GM12878 (cell line): ENCODE measurements at regions not wholly inside any gene's neighbourhood (a gene's known extent, or its start where the extent isn't known, plus 50 kb on each side); places are given as distances from the start of the nearest gene placed in this dataset.

Experiments used
- SREBF1 ChIP-seq: IDR thresholded peaks from 2 replicates; pipeline ENCODE4 v1.6.1; 2012; ENCODE audit warnings: mild to moderate bottlenecking, low read length
- TF ChIP-seq, protein P1 (sequence below): IDR thresholded peaks from 2 replicates; pipeline ENCODE4 v1.6.1; 2011; ENCODE audit warnings: borderline replicate concordance, low read depth, mild to moderate bottlenecking, moderate library complexity, low read length; ENCODE audit not compliant: insufficient read depth, poor library complexity, severe bottlenecking
- TF ChIP-seq, protein P2 (sequence below): IDR thresholded peaks from 2 replicates; pipeline ENCODE4 v1.6.1; 2011; ENCODE audit warnings: low read depth, low read length, improper control_type of control experiment, borderline replicate concordance
- TF ChIP-seq, protein P3 (sequence below): IDR thresholded peaks from 2 replicates; pipeline ENCODE4 v1.6.1; 2012; ENCODE audit warnings: mild to moderate bottlenecking, low read depth, low read length

DNA sequence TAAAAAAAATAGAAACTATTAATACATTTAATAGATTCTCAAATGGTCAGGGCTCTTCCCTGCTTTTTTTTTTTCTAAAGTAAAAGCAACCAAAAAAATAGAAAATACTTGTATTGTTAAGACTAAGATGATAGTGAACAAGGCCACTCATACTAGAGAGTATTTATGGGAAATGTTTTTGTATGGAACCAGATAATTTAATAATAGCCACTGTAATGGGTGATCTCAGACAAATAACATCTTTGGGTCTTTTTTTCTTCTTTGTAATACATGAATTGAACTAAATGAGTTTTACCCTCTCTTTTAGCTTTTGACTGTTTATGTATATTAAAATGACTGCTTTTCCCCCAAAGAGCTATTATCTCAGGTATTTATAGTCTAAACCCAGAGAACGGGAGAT, 92.1 kb upstream of the ELOVL6 start:
- TF ChIP-seq, protein P1, sequence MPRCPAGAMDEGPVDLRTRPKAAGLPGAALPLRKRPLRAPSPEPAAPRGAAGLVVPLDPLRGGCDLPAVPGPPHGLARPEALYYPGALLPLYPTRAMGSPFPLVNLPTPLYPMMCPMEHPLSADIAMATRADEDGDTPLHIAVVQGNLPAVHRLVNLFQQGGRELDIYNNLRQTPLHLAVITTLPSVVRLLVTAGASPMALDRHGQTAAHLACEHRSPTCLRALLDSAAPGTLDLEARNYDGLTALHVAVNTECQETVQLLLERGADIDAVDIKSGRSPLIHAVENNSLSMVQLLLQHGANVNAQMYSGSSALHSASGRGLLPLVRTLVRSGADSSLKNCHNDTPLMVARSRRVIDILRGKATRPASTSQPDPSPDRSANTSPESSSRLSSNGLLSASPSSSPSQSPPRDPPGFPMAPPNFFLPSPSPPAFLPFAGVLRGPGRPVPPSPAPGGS, result no peak
- TF ChIP-seq, protein P2, sequence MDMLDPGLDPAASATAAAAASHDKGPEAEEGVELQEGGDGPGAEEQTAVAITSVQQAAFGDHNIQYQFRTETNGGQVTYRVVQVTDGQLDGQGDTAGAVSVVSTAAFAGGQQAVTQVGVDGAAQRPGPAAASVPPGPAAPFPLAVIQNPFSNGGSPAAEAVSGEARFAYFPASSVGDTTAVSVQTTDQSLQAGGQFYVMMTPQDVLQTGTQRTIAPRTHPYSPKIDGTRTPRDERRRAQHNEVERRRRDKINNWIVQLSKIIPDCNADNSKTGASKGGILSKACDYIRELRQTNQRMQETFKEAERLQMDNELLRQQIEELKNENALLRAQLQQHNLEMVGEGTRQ, result no peak
- TF ChIP-seq, protein P3, sequence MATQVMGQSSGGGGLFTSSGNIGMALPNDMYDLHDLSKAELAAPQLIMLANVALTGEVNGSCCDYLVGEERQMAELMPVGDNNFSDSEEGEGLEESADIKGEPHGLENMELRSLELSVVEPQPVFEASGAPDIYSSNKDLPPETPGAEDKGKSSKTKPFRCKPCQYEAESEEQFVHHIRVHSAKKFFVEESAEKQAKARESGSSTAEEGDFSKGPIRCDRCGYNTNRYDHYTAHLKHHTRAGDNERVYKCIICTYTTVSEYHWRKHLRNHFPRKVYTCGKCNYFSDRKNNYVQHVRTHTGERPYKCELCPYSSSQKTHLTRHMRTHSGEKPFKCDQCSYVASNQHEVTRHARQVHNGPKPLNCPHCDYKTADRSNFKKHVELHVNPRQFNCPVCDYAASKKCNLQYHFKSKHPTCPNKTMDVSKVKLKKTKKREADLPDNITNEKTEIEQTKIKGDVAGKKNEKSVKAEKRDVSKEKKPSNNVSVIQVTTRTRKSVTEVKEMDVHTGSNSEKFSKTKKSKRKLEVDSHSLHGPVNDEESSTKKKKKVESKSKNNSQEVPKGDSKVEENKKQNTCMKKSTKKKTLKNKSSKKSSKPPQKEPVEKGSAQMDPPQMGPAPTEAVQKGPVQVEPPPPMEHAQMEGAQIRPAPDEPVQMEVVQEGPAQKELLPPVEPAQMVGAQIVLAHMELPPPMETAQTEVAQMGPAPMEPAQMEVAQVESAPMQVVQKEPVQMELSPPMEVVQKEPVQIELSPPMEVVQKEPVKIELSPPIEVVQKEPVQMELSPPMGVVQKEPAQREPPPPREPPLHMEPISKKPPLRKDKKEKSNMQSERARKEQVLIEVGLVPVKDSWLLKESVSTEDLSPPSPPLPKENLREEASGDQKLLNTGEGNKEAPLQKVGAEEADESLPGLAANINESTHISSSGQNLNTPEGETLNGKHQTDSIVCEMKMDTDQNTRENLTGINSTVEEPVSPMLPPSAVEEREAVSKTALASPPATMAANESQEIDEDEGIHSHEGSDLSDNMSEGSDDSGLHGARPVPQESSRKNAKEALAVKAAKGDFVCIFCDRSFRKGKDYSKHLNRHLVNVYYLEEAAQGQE, result no peak
- TF ChIP-seq SREBF1, result no peak
